GM10266 (cell line): ENCODE measurements at regions not wholly inside any gene's neighbourhood (a gene's known extent, or its start where the extent isn't known, plus 50 kb on each side); places are given as distances from the start of the nearest gene placed in this dataset.
"Not testable (repeated sequence)": the region's sequence is repeated elsewhere in the genome, so short reads cannot be mapped to it uniquely, and the experiment has no call there.

Experiments used
- DNase-seq: peaks from one replicate; pipeline ENCODE4 v3.0.0; 2012; ENCODE audit errors: extremely low spot score
- CTCF ChIP-seq: IDR thresholded peaks from 2 replicates; pipeline ENCODE4 v1.5.1; 2012; ENCODE audit warnings: mild to moderate bottlenecking, low read depth; ENCODE audit not compliant: control insufficient read depth, insufficient read depth; ENCODE audit errors: missing control alignments

- DNase-seq = no peak
- no peak for TF ChIP-seq CTCF
Measured at GRCh38 chr2:215540658-215541057, 104.8 kb upstream of the FN1 start.

GRCh38 chr2:215537611-215538010, 101.7 kb upstream of the FN1 start:
- TF ChIP-seq CTCF = no peak
- no peak for DNase-seq

- DNase-seq = no peak
- TF ChIP-seq CTCF = no peak
Measured at GRCh38 chr2:215536510-215536909, 100.6 kb upstream of the FN1 start.

- TF ChIP-seq CTCF = no peak
- DNase-seq = no peak
Measured at GRCh38 chr2:215535741-215536140, 99.9 kb upstream of the FN1 start.

- no peak for DNase-seq
- no peak for TF ChIP-seq CTCF
Measured at GRCh38 chr2:215535125-215535668, 99.3 kb upstream of the FN1 start.

GRCh38 chr2:215533716-215534115, 97.8 kb upstream of the FN1 start:
- not testable (repeated sequence) for DNase-seq

- DNase-seq = no peak
- no peak for TF ChIP-seq CTCF
Measured at GRCh38 chr2:215532844-215533243, 97.0 kb upstream of the FN1 start.

GRCh38 chr2:215531284-215531683, 95.4 kb upstream of the FN1 start:
- no peak for TF ChIP-seq CTCF
- DNase-seq = no peak
